ENCODE measurements at regions not wholly inside any gene's neighbourhood (a gene's known extent, or its start where the extent isn't known, plus 50 kb on each side); places are given as distances from the start of the nearest gene placed in this dataset.

DNA sequence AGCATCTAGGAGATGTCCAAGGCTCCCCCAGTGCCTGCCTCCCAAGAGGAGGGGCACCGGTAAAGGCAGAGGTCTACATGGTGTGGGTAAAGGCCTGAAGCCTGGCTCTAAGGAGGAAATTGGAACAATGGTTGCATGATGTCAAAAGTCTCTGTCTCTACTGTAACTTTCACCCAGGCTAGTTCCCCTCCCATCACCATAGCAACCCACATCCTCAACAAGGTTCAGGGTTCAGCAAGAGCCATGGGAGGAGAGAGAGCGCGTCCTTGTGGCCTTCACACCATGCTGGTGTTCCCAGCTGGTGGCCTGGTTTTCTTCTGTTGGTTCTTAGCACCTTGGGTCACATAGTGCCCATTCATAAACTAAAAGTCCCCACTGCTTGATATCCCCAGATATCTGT lies 196.7 kb upstream of the CDH5 start:
- no peak for DNase-seq

DNA sequence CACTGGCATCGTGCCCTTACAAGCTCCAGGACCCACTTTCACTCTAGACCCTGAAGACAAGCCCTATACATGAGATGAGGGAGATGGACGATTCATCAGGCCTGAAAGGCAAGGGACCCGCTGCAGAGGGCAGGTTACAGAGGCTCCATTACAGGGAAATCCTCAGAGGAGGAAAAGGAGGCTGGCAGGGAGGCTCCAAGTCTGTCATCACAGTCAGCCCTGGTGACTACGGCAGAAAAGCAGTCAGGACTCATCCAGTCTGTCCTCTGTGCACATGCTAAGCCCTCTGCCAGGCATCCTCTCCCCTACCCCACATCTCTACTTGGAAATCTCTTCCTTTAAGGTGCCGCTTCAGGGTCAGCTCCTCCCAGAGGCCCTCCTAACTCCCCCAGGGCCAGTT lies 197.7 kb upstream of the CDH5 start:
- DNase-seq = no peak

DNA sequence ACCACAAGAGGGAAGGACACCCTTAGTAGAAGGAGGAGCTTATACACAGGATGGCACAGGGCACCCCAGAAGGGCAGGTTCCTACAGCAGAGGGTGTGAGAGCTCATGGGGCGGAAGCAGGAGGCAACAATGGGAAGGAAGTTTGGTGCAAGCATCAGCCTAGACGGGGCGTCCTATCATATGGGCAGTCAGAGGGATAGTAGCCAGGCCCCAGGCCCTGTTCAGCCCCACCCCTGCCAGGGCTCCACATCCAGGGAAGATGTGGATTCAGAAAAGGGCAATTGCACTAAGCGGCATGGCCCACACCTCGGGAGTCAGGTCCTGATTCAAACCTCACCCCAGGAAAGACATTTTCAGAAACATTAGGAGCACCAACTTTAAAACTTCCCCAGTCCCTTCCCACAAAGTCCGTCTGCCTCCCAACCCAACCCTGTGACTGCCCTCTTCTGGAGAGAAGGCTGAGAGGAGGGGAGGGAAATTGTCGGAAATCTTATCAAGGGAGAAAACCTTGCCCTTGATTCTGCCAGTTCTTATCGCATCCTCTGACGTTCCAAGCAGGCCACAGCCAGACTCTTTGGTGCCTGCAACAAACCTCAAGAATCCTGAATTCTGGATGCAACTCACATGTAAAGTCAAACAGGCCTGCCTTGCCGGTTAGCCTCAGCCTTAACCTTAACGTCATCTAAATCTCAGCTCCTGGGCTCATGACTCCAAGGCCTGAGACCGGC lies 198.8 kb upstream of the CDH5 start:
- no peak for DNase-seq

DNA sequence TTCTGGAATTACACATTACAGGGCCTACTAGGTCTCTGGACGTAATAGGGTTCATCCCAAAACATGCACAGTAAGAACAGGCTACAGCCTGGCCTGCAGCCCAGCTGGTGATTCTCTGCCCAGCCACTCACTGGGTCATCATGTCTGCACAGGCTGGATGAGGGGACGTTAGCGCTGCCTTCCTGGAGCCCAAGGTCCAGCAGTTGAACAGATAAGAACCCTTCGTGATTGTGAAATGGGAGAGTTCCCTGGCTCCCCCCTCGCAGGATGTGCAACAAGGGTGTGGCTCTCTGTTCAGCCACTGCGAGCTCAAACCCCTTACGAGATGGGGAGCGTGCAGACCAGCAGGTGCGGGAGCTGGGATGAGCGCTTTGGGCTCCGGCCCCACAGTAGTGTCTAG lies 200.0 kb upstream of the CDH5 start:
- no peak for DNase-seq

DNA sequence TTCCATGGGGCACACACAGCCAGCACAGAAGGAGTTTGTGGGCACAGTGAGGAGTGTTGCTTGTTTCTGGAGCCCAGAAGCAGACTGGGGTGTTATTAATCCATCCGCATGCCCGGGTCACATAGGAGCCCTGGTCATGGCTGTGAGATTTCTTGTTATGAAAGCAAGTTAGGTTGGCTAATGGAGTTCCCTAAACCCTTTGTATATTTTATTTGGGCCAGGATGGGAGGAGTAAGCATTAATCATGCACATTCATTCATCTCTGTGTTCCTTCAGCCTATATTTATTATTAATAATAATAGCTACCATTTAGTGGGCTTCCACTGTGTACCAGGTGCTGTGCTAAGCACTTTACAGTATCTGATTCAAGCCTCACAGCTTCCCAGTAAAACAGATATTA lies 200.6 kb upstream of the CDH5 start:
- DNase-seq = no peak

DNA sequence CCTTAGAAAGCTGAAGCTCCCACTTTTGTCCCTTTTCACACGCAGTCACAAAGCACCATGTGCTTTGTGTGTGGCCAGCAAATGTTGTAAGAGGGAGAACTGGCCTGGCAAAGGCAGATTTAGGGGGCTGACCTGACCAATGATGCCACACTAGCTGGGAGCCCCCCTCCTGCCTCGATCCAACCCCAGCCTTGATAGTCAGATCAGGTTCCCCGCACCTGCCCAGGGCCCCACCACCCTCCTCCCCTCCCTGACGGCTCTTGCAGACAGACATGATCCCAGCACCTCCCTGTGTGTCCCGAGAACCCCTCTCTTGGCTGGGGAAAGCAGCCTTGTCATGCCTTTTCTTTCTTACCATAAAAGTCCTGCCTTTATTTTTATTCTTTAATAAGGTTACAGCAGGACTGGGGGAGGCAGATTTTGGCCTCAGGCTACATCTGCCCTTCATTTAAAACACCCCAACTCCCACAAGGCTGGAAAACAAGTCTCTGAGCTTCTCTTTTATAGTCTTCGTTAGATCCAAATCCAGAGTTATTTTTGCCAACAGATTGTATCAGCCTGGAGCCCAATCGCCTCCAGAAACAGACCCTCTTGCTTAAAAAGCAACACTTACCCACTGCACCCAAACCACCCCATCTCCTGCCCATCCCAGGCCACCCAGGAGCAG lies 201.8 kb upstream of the CDH5 start:
- DNase-seq = no peak

DNA sequence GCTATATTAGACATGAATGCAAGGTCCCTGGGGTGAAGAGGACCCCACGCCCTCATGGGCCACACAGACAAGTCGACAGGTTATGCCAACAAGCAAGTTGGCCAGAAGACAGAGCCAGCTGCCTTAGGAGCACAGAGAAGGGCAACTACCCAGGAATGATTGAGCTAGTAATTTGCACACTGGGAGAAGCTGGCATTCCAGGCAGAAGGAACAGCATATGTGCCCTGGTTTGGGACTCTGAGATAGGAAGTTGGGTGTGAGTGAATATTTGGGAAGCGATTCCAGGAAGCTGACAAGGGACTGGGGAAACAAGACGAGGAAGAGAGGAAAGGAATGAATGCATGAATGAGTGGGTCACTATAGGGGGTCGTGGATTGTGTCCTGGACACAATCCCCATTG lies 203.7 kb upstream of the CDH5 start:
- DNase-seq = no peak

DNA sequence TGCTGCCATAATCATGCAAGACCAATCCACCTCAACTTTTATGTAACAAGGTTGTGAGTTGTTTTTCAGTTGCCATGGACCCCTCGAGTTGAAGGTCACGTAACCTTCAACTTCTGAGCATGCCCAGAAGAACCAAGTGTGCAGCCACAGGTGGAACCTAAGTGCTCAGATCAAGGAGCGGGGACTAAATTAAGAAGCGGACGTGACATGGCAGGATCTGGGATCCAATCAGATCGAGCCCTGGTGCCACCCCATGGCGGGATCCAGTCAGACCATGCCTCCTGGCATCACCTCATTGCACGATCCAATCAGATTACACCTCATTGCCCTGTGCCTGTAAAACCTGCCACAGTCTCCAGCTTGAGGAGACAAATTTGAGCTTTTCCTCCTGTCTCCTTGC lies 204.5 kb upstream of the CDH5 start:
- no peak for DNase-seq

DNA sequence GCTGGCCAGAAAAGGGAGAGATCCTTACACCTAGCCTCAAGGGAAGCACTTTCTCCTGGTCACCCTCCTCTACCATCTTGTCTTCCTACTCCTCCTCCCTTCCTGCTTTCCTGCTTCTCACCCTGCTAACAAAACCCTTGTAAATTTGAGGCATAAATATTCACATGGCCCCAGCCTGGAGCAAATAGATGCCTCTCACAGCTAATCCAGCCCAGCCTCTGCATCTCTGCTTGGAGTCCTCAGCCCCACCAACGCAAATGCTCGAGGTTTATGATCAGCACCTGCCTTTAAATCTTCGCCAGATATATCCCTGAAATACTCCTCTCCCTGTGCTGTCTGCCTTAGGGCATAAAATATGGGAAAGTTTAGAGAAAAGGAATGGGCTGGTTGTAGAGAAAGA lies 205.2 kb upstream of the CDH5 start:
- DNase-seq = no peak

DNA sequence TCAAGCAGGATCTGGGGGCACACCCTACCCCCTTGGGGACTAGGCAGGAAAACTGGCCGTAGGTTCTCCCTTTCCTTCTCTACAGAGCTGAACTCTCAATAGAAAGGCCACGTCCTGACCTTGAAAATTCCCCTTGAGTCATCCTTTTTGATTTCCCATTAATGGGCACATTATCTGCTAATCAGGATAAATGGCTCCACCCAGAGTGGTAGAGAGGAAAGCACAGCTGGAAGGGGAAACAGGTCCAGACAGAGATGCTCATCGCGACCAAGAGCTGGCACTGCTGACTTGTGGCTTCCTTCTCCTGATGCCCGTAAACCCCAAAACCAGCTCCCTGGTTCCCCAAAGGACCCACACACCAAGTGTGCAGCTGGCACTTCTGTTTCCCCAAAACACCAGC lies 206.5 kb upstream of the CDH5 start:
- no peak for DNase-seq

DNA sequence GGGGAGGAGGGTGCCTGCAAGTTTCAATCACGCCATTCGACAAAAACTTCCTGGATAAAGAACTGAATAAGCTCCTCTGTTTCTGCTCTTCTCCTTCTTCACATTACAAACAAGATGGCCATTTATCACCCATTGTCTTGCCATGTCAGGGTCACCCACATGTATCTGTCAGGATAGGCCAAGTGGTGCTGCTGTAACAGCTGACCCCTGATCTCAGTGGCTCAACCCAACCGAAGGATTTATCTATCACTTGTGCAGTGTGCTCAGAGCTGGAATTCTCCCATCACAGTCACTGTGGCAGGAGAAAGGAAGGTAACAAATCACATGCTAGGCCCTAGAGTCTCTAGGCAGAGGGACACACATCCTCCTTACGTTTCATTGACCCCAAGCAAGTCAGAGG lies 210.0 kb upstream of the CDH5 start:
- DNase-seq = no peak

DNA sequence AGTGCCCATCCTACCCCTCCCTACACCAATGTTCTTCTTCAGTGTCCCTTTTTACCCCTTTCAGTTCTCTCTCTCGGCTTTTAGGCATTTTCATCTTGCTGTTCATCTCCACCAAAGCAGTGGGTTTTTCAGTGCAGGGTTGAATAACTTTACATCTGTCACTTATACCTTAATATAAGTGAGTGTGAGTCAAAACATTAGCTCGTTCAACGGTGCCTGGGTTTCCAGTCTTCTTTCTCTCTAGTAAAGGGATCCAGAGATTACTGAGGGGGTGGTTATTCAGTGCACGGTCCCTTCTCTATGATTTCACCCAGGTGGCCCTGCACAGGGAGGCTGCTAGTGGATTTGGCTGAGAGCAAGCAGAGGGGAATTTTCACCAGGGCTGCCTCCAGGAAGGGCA lies 210.6 kb upstream of the CDH5 start:
- no peak for DNase-seq

DNA sequence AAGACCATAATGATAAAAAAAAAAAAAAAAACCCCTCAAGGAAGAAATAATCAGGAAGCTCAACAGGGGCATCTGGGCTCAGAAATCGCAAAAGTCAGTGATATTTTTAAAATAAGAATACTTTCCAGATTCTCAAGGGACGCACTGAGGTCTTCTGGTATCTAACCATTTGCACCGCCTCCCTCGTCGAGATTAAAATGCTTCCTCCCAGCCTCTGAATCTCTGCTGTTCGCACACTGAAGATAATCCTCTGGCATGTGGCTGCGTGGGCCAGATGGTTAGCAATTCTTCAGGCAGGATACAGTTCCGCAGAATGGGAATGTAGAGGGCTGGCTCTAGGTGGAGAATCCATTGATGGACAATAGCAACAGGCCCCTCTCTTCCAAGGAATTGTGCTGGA lies 211.7 kb upstream of the CDH5 start:
- no peak for DNase-seq

DNA sequence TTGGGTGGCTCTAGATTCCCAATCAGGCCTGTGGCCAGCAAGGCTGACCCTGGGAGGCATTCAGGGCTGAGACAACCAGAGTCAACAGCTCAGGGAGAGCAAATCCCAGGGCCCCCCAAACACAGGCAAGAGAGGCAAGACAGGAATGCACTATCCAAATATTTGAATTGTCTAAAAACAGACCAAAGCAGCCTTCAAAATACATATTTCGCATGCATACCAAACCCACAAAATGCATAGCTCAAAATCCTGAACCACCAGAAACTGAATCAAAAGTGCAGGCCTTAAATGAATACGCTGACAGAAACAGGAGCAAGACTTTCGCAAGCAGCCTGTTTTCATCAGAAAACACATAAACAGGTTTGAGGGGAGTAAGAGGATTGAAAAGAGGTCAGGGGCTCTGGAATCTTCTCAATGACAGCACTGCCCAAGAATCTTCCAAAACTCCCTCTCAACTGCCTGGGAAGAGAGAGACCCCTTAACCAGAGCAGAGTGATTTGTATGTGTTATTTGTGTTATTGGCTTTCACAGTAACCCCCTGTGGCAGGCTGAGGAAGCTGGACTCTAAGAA lies 213.6 kb upstream of the CDH5 start:
- no peak for DNase-seq

DNA sequence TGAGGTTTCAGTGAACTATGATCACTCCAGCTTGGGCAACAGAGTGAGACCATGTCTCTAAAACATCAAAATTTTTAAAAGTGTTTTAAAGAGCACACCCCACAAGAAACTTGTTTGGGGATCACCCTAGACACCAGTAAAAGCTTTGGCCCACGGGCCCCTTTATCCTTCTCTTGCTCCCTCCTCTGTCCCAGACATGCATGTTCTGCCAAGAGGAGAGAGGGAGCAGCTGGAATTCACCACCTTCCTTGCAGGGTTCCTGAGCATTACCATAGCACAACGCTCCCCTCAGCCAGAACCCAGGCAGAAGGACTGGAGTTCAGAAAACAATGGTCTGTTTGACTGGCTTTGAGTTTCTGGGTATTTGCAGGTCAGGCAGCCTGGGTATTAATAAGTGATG lies 214.3 kb upstream of the CDH5 start:
- no peak for DNase-seq

DNA sequence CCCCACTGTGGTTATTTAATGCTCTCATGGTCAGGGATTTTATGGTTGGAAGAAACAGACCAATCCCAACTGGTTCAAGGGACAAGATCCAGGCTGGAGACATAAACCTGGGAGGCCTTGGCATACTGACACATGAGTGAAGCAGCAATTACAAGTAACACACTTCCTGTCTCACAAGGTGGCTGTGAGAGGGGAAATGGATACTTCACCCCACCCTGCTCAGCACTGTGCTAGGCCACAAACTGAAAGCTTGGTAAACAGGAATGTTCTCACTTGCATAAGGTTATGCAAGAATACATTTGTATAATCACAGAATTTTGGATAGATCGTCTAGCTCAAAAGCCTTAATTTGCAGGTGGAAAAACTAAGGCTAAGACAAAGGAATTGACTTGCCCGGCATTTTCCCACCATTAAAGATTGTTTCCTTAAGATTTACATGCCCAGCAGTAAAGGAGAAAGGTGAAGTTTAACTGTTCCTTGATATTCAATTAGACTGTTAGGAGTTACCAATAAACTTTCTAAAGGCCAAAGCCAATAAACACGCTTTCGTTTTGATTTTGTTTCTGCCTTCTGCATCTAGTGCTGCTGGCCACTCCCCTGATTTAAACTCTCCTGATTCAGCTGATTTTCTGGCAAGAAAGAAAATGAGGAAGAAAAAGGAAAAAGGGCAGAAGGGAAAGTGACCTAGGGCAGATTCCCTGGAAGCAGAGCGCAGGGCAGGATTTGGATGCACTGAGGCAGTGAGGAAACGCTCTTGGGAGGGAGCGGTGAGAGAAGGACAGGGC lies 215.6 kb upstream of the CDH5 start:
- DNase-seq = no peak

DNA sequence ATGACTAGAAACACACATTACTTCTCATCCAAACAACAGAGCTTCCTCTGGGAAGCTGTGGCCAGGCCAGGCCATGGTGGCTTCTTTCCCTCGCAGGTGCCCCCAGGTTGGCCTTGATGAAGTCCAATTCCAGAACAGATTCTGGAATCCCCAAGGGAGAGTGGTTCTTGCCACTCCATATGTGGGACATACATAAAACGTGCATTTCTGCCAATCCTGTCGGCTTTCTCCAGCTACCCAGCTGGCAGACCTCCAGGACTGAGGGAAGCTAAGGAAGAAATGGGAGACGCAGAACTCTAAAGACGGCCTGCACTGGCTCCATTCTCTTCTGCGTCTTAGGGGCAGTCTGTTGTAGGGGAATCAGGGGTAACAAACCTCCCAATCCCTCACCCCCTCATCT lies 219.2 kb upstream of the CDH5 start:
- no peak for DNase-seq

DNA sequence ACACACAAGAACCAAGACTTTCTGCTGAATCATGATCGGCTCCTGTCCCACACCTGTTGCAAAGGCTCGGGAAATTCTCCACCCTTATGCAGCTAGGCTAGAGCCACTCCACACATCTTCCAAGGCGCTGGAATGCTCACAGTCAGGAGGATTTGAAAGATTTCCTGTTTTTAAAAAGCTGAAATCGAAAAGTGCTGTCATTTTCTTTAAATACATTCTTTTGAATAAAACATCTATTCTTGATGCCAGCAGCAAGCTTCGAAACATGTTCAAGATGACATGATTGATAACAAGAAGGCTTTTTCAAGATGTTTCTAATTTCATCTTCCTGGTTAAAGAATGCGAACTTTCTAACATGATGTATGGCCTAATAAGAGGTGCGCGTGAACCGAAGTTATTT lies 219.7 kb upstream of the CDH5 start:
- DNase-seq = no peak

DNA sequence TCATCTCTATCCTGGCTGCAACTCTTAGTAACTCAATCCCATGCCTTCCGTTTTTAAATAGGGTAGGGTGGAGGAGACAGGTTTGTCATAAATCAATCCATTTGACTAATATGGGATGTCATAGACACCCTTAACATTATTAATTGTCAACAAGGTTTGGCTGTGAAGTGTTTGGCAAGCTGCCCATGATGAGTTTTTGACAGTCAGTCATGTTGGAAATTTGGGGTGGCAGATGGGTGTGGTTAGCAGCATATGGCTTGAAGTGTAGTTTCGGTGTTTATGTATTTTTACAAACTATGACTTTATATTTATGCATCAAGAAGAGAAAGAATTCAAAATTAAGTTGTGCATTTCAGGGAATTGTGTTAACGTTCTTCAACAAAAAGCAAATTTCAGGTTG lies 221.8 kb upstream of the CDH5 start:
- no peak for DNase-seq

DNA sequence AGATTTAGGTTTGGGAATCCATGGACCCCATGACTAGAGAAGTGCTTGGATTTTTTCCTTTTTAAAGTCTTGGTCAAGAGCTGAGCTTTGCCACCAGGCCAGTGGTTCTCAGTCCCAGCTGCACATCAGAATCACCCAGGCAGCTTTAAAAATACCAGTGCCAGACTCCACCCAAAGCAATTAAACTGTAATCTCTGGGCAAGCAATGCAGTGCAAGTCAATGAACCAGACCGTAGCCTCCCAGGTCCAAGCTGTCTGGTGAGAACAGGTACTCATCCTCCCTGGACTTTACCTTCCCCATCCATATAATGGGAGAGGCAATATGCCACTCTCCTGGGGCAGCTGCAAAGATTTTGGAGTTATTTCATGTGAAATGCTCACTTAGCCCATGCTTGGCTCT lies 223.1 kb upstream of the CDH5 start:
- no peak for DNase-seq

DNA sequence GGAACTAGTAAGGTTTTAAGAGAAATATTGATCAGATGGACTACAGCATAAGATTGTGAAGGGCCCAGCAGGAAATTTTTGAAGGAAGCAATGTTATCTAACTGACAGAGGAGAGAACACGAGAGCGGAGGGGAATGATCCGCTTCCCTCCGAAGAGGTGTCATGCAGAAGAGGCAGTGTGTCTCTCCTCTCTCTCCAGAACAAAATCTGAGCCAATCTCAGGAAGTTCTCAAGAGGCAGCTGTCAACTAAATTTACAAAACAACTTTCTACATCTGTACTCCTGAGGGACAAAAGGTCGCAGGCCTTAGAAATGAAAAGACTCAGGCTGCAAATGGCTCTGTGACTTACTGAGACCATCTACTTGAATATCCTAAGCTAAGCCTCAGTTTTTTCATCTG lies 224.6 kb upstream of the CDH5 start:
- DNase-seq = no peak

DNA sequence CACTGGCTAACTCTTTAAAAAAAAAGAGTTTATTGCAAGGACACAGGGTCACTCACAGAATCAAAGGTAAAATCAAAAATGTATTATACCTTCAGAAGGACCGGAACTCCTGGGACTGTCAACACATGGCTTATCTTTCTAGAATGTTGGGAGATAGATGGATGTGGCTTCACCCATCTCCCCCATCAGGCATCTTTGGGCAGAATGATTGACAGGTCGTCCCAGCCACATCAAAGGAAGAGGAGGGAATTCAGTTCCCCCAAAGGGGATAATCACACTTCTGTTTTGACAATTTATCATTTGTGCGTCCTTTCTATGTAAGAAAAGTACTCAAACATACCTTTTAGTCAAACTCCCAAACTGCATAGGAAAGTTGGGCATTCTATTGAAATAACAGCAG lies 228.6 kb upstream of the CDH5 start:
- no peak for DNase-seq

DNA sequence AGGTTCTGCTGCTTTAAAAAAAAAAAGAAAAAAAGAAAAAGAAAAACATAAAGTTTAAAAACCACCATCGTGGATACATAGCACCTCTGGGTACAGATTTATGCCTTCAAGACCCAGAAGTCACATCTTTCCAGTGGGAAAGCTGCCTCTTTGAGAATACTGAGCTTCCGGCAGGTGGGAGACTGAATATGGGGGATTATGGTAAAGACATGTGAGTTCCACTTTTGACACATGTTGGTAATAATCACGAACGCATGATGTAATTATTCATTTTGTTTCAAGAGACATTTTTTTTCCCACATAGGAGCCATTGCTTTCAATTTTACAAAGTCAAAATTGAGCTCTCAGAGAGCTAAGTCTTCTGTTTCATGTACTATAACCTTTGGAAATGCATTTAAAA lies 229.7 kb upstream of the CDH5 start:
- no peak for DNase-seq

DNA sequence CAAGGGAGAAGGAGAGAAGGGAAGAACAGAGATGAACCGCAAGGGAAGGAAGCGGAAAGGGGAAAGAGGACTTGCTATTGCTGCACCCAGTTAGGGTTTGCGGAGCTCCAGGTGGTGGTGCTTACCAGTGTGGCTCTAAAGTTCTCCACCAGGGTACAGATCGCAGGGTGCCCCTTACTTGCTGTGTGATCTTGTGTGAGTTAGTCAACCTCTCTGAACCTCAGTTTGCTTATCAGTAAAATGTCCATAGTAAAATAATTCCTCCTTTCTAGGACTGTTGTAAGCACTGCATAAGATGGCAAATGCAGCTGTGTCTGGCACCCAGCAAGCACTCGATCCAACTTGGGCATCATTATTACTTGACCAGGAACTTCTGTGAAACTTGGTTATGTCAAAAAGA lies 230.7 kb upstream of the CDH5 start:
- no peak for DNase-seq
